WTC11 (cell line): ENCODE measurements at regions not wholly inside any gene's neighbourhood (a gene's known extent, or its start where the extent isn't known, plus 50 kb on each side); places are given as distances from the start of the nearest gene placed in this dataset.

Experiments used
- ATAC-seq: fragments of 200-7000 bp; cut with Tn5 transposase; 2 replicates; pipeline ENCODE4 v1.10.0; 2021; ENCODE audit warnings: mild to moderate bottlenecking, moderate library complexity
- CTCF ChIA-PET: fragments of 300-600 bp; sonication (Branson Sonifier 250); formaldehyde crosslinking; loops from one replicate; lab custom pipeline; 2021; ENCODE audit warnings: antibody characterized with exemption; lab: Charles Lee
- POLR2A ChIA-PET: fragments of 350-600 bp; sonication (Branson Sonifier 250); formaldehyde crosslinking; loops from one replicate; lab custom pipeline; 2021; ENCODE audit warnings: antibody characterized with exemption; lab: Charles Lee
- DNase-seq: peaks from one replicate; pipeline ENCODE4 v3.0.0; 2021; ENCODE audit warnings: low spot score
- H3K27ac Mint-ChIP-seq: 2 replicates; pipeline ENCODE4 v1.8.0; 2021; ENCODE audit warnings: mixed read lengths
- H3K27me3 Mint-ChIP-seq: 2 replicates; pipeline ENCODE4 v1.8.0; 2021; ENCODE audit warnings: low read depth, mild to moderate bottlenecking, moderate library complexity, mixed read lengths
- H3K36me3 Mint-ChIP-seq: 2 replicates; pipeline ENCODE4 v1.8.0; 2021; ENCODE audit warnings: mixed read lengths
- H3K4me1 Mint-ChIP-seq: 2 replicates; pipeline ENCODE4 v1.8.0; 2022; ENCODE audit warnings: mixed read lengths
- H3K4me3 Mint-ChIP-seq: 2 replicates; pipeline ENCODE4 v1.8.0; 2021; ENCODE audit warnings: mild to moderate bottlenecking, moderate library complexity, mixed read lengths
- H3K9me3 Mint-ChIP-seq: 2 replicates; pipeline ENCODE4 v1.8.0; 2021; ENCODE audit warnings: mixed read lengths
- AR ChIP-seq: fragments of 250-450 bp; sonication (Bioruptor Pico); IDR thresholded peaks from 2 replicates; pipeline ENCODE4 v1.9.0; 2021; ENCODE audit warnings: mild to moderate bottlenecking
- ATF6 ChIP-seq: sonication (generic); formaldehyde crosslinking; IDR thresholded peaks from 2 replicates; pipeline ENCODE4 v1.8.1; 2023; ENCODE audit warnings: mild to moderate bottlenecking, missing genetic modification reagents
- CTCF ChIP-seq: fragments of 200-600 bp; IDR thresholded peaks from 2 replicates; pipeline ENCODE4 v1.8.0; 2022; ENCODE audit warnings: antibody characterized with exemption
- ELF4 ChIP-seq: sonication (generic); formaldehyde crosslinking; IDR thresholded peaks from 2 replicates; pipeline ENCODE4 v1.8.1; 2022; ENCODE audit warnings: low read depth, mild to moderate bottlenecking, moderate library complexity, missing genetic modification reagents
- ERG ChIP-seq: fragments of 250-450 bp; sonication (Bioruptor Pico); IDR thresholded peaks from 2 replicates; pipeline ENCODE4 v1.8.0; 2021; ENCODE audit warnings: mild to moderate bottlenecking
- FOXK1 ChIP-seq: sonication (generic); formaldehyde crosslinking; IDR thresholded peaks from 2 replicates; pipeline ENCODE4 v1.8.0; 2022; ENCODE audit warnings: mild to moderate bottlenecking, moderate library complexity, missing genetic modification reagents
- GRHL2 ChIP-seq: fragments of 250-450 bp; sonication (Bioruptor Pico); IDR thresholded peaks from 2 replicates; pipeline ENCODE4 v1.8.0; 2022; ENCODE audit warnings: mild to moderate bottlenecking, moderate library complexity; ENCODE audit not compliant: insufficient replicate concordance, severe bottlenecking
- IRF2 ChIP-seq: sonication (generic); formaldehyde crosslinking; IDR thresholded peaks from 2 replicates; pipeline ENCODE4 v1.8.0; 2022; ENCODE audit warnings: low read depth, missing genetic modification reagents, borderline replicate concordance
- JAZF1 ChIP-seq: fragments of 250-450 bp; sonication (Bioruptor Pico); IDR thresholded peaks from 2 replicates; pipeline ENCODE4 v1.9.0; 2021; ENCODE audit warnings: moderate library complexity, mild to moderate bottlenecking, inconsistent platforms
- MAX ChIP-seq: sonication (generic); formaldehyde crosslinking; IDR thresholded peaks from 2 replicates; pipeline ENCODE4 v1.8.0; 2022; ENCODE audit warnings: mild to moderate bottlenecking, missing genetic modification reagents
- SP1 ChIP-seq: sonication (generic); formaldehyde crosslinking; conservative IDR thresholded peaks from 2 replicates; pipeline ENCODE4 v1.8.1; 2022; ENCODE audit warnings: missing genetic modification reagents
- STAT6 ChIP-seq: sonication (generic); formaldehyde crosslinking; conservative IDR thresholded peaks from 2 replicates; pipeline ENCODE4 v1.8.1; 2023; ENCODE audit warnings: mild to moderate bottlenecking, low read depth, missing genetic modification reagents, moderate library complexity
- TEAD4 ChIP-seq: sonication (generic); formaldehyde crosslinking; IDR thresholded peaks from 2 replicates; pipeline ENCODE4 v1.8.0; 2022; ENCODE audit warnings: mild to moderate bottlenecking, missing genetic modification reagents
- ZBTB21 ChIP-seq: sonication (generic); formaldehyde crosslinking; IDR thresholded peaks from 2 replicates; pipeline ENCODE4 v1.8.1; 2023; ENCODE audit warnings: mild to moderate bottlenecking, missing genetic modification reagents, borderline replicate concordance
- ZNF232 ChIP-seq: sonication (generic); formaldehyde crosslinking; IDR thresholded peaks from 2 replicates; pipeline ENCODE4 v1.8.0; 2022; ENCODE audit warnings: mild to moderate bottlenecking, missing genetic modification reagents
- ZNF317 ChIP-seq: sonication (generic); formaldehyde crosslinking; IDR thresholded peaks from 2 replicates; pipeline ENCODE4 v1.8.1; 2023; ENCODE audit warnings: low read depth, mild to moderate bottlenecking, moderate library complexity, missing genetic modification reagents, borderline replicate concordance
- ZNF425 ChIP-seq: fragments of 250-450 bp; sonication (Bioruptor Pico); conservative IDR thresholded peaks from 2 replicates; pipeline ENCODE4 v1.9.0; 2021; ENCODE audit warnings: mild to moderate bottlenecking
- ZNF512 ChIP-seq: sonication (generic); formaldehyde crosslinking; IDR thresholded peaks from 2 replicates; pipeline ENCODE4 v1.8.1; 2022; ENCODE audit warnings: missing genetic modification reagents, borderline replicate concordance

- Mint-ChIP-seq H3K4me3 (no peak overlapping the region), H3K4me1 (peaks cover 26% of the 10 kb centered on the region), H3K36me3 (no peaks in the 10 kb centered on the region), H3K9me3 (no peaks in the 10 kb centered on the region), H3K27ac (no peak overlapping the region), H3K27me3 (no peaks in the 10 kb centered on the region)
- no peak for ATAC-seq
- CTCF ChIA-PET: interaction anchor here (1.0 to 2.9 kb wide), 2 partner anchors 20 to 264 kb away, joined by 3 to 13 read pairs; no protein-coding TSS in a partner anchor
- no peak for DNase-seq
- POLR2A ChIA-PET: no interaction called here
- no peak for TF ChIP-seq FOXK1 (CRISPR knock-in tag)
- no peak for TF ChIP-seq ZNF512
- TF ChIP-seq CTCF: no peak
- no peak for TF ChIP-seq AR (CRISPR knock-in tag)
- TF ChIP-seq ZNF317: no peak
- no peak for TF ChIP-seq ZNF425
- no peak for TF ChIP-seq MAX
- no peak for TF ChIP-seq ATF6 (CRISPR knock-in tag)
- no peak for TF ChIP-seq TEAD4 (CRISPR knock-in tag)
- no peak for TF ChIP-seq JAZF1 (CRISPR knock-in tag)
- no peak for TF ChIP-seq SP1 (CRISPR knock-in tag)
These were observed 123.5 kb upstream of the ZNF366 start for GRCh38 chr5:72630721-72631120.

GRCh38 chr5:72630081-72630480 is 122.9 kb upstream of the ZNF366 start:
- no peaks in the 10 kb centered on the region for H3K36me3 Mint-ChIP-seq
- H3K27ac Mint-ChIP-seq: no peak overlapping the region
- no peak for DNase-seq
- CTCF ChIA-PET: interaction anchor here (1.0 to 2.9 kb wide), 3 partner anchors 19 to 264 kb away, joined by 3 to 13 read pairs (median 4); no protein-coding TSS in a partner anchor
- no peaks in the 10 kb centered on the region for H3K9me3 Mint-ChIP-seq
- POLR2A ChIA-PET: no interaction called here
- no peaks in the 10 kb centered on the region for H3K27me3 Mint-ChIP-seq
- no peak for ATAC-seq
- no peak overlapping the region for H3K4me3 Mint-ChIP-seq
- H3K4me1 Mint-ChIP-seq: peaks cover 26% of the 10 kb centered on the region
- no peak for TF ChIP-seq ZNF232
- TF ChIP-seq IRF2 (CRISPR knock-in tag): no peak
- TF ChIP-seq ATF6 (CRISPR knock-in tag): no peak
- no peak for TF ChIP-seq ELF4 (CRISPR knock-in tag)
- no peak for TF ChIP-seq STAT6 (CRISPR knock-in tag)
- no peak for TF ChIP-seq GRHL2 (CRISPR knock-in tag)
- TF ChIP-seq ERG: no peak
- no peak for TF ChIP-seq ZBTB21 (CRISPR knock-in tag)
